NB4 (cell line): ENCODE measurements at regions not wholly inside any gene's neighbourhood (a gene's known extent, or its start where the extent isn't known, plus 50 kb on each side); places are given as distances from the start of the nearest gene placed in this dataset.

ENCODE experiments used
- CTCF ChIP-seq: IDR thresholded peaks from one replicate; pipeline ENCODE4 v1.5.1; 2012; ENCODE audit warnings: low read depth, low read length
- MAX ChIP-seq: IDR thresholded peaks from 2 replicates; pipeline ENCODE4 v1.6.1; 2011; ENCODE audit warnings: low read depth, low read length

- no peak for TF ChIP-seq CTCF
- no peak for TF ChIP-seq MAX
Measured at GRCh38 chr9:134970719-134971118, 53.0 kb upstream of the FCN1 start.
